GM18870 (cell line): ENCODE measurements at regions not wholly inside any gene's neighbourhood (a gene's known extent, or its start where the extent isn't known, plus 50 kb on each side); places are given as distances from the start of the nearest gene placed in this dataset.

Experiments used
- ATAC-seq: cut with Tn5 transposase; IDR thresholded peaks from one replicate; pipeline ENCODE4 v1.9.1; 2021; ENCODE audit warnings: moderate library complexity; ENCODE audit not compliant: unreplicated experiment

GRCh38 chr21:16287046-16287445, 557.3 kb downstream of the USP25 start:
- no peak for ATAC-seq

GRCh38 chr21:16291296-16291695, 561.5 kb downstream of the USP25 start:
- no peak for ATAC-seq

- ATAC-seq = no peak
Measured at GRCh38 chr21:16294128-16294527, 564.3 kb downstream of the USP25 start.

- no peak for ATAC-seq
Measured at GRCh38 chr21:16302851-16303282, 573.1 kb downstream of the USP25 start.

GRCh38 chr21:16304174-16305095, 574.7 kb downstream of the USP25 start:
- ATAC-seq = no peak

- ATAC-seq = no peak
Measured at GRCh38 chr21:16305686-16306085, 575.9 kb downstream of the USP25 start.

GRCh38 chr21:16307256-16307655, 577.5 kb downstream of the USP25 start:
- ATAC-seq = no peak

GRCh38 chr21:16308269-16308668, 578.5 kb downstream of the USP25 start:
- ATAC-seq = peak; percentile 98

- ATAC-seq = no peak
Measured at GRCh38 chr21:16309250-16309971, 579.6 kb downstream of the USP25 start.

GRCh38 chr21:16310176-16310575, 580.4 kb downstream of the USP25 start:
- no peak for ATAC-seq

GRCh38 chr21:16311229-16311628, 581.4 kb downstream of the USP25 start:
- no peak for ATAC-seq

GRCh38 chr21:16312321-16312720, 582.5 kb downstream of the USP25 start:
- no peak for ATAC-seq

GRCh38 chr21:16315223-16315622, 585.4 kb downstream of the USP25 start:
- no peak for ATAC-seq

- ATAC-seq = no peak
Measured at GRCh38 chr21:16318651-16319300, 589.0 kb downstream of the USP25 start.

- no peak for ATAC-seq
Measured at GRCh38 chr21:16320110-16320509, 590.3 kb downstream of the USP25 start.

- no peak for ATAC-seq
Measured at GRCh38 chr21:16322454-16322853, 592.7 kb downstream of the USP25 start.

- no peak for ATAC-seq
Measured at GRCh38 chr21:16323596-16323995, 593.8 kb downstream of the USP25 start.

- no peak for ATAC-seq
Measured at GRCh38 chr21:16324630-16325029, 594.8 kb downstream of the USP25 start.

GRCh38 chr21:16330082-16330907, 600.5 kb downstream of the USP25 start:
- peak; percentile 92 for ATAC-seq

- ATAC-seq = no peak
Measured at GRCh38 chr21:16330908-16331268, 601.1 kb downstream of the USP25 start.

- no peak for ATAC-seq
Measured at GRCh38 chr21:16337266-16337665, 607.5 kb downstream of the USP25 start.
